K562 (cell line): ENCODE measurements at regions not wholly inside any gene's neighbourhood (a gene's known extent, or its start where the extent isn't known, plus 50 kb on each side); places are given as distances from the start of the nearest gene placed in this dataset.

ENCODE experiments used
- ATF2 ChIP-seq: sonication (generic); formaldehyde crosslinking; IDR thresholded peaks from 2 replicates; pipeline ENCODE4 v1.8.1; 2022; ENCODE audit warnings: missing genetic modification reagents
- CTCF ChIP-seq, 3 experiments: IDR thresholded peaks in 2 of 3; conservative IDR thresholded peaks in 1 of 3; 2 replicates each; pipeline ENCODE4 v1.5.1; 2011 to 2012; ENCODE audit warnings: low read length in 3 of 3, mild to moderate bottlenecking in 3 of 3, control low read depth in 2 of 3, improper control_type of control experiment in 1 of 3, inconsistent platforms in 1 of 3, low read depth in 1 of 3, mixed read lengths in 1 of 3, moderate library complexity in 1 of 3; ENCODE audit not compliant: insufficient read depth in 2 of 3
- FOXP1 ChIP-seq: sonication (generic); formaldehyde crosslinking; IDR thresholded peaks from 2 replicates; pipeline ENCODE4 v1.8.0; 2022; ENCODE audit warnings: mild to moderate bottlenecking, missing genetic modification reagents
- MEIS2 ChIP-seq: fragments of 450-650 bp; IDR thresholded peaks from 2 replicates; pipeline ENCODE4 v1.6.1; 2014; ENCODE audit warnings: mild to moderate bottlenecking; ENCODE audit not compliant: partially characterized antibody
- MTA3 ChIP-seq: fragments of 450-650 bp; formaldehyde crosslinking; IDR thresholded peaks from 2 replicates; pipeline ENCODE4 v1.6.1; 2017; ENCODE audit warnings: mild to moderate bottlenecking, borderline replicate concordance
- POLR3A ChIP-seq: IDR thresholded peaks from 2 replicates; pipeline ENCODE4 v1.6.1; 2011; ENCODE audit warnings: borderline replicate concordance, mild to moderate bottlenecking, moderate library complexity; ENCODE audit not compliant: insufficient read length, insufficient read depth; ENCODE audit errors: extremely low read depth
- SMAD3 ChIP-seq: fragments of 450-650 bp; formaldehyde crosslinking; conservative IDR thresholded peaks from 2 replicates; pipeline ENCODE4 v1.4.0; 2020; ENCODE audit warnings: mild to moderate bottlenecking
- SP1 ChIP-seq: sonication (generic); formaldehyde crosslinking; IDR thresholded peaks from 2 replicates; pipeline ENCODE4 v1.8.1; 2022; ENCODE audit warnings: mild to moderate bottlenecking, missing genetic modification reagents
- SRSF3 ChIP-seq: fragments of 200-400 bp; formaldehyde crosslinking; IDR thresholded peaks from 2 replicates; pipeline ENCODE4 v1.6.1; 2016; ENCODE audit warnings: mild to moderate bottlenecking, low read length, moderate library complexity; ENCODE audit not compliant: insufficient read depth
- VEZF1 ChIP-seq: fragments of 200-800 bp; sonication (Bioruptor generic); IDR thresholded peaks from 2 replicates; pipeline ENCODE4 v1.6.1; 2017; ENCODE audit warnings: missing genetic modification characterization, missing compliant biosample characterization
- ZFPM2 ChIP-seq: fragments of 250-450 bp; sonication (Bioruptor Pico); IDR thresholded peaks from 2 replicates; pipeline ENCODE4 v1.5.1; 2022; ENCODE audit warnings: mild to moderate bottlenecking
- ZNF263 ChIP-seq: sonication (generic); formaldehyde crosslinking; IDR thresholded peaks from 2 replicates; pipeline ENCODE4 v1.8.0; 2022; ENCODE audit warnings: mild to moderate bottlenecking, missing genetic modification reagents, borderline replicate concordance

GRCh38 chr18:39230086-39230803 is 1664.6 kb upstream of the CELF4 start:
- TF ChIP-seq ATF2 (CRISPR knock-in tag): no peak
- no peak for TF ChIP-seq MTA3
- no peak for TF ChIP-seq CTCF (IDR thresholded peaks at IDR 0.05 in 2 of 3, conservative IDR thresholded peaks at IDR 0.05 in 1 of 3; ENCODE audit: insufficient read depth in 2 of 3, low read depth in 1 of 3, low read length in 3 of 3)
- no peak for TF ChIP-seq SP1 (CRISPR knock-in tag)
- TF ChIP-seq SMAD3 (CRISPR knock-in tag): no peak
- no peak for TF ChIP-seq MEIS2
- no peak for TF ChIP-seq POLR3A
- no peak for TF ChIP-seq VEZF1 (CRISPR knock-in tag)
- TF ChIP-seq SRSF3: no peak
- TF ChIP-seq ZNF263 (CRISPR knock-in tag): no peak
- TF ChIP-seq FOXP1 (CRISPR knock-in tag): no peak
- no peak for TF ChIP-seq ZFPM2 (CRISPR knock-in tag)
